Activated effector memory CD4-positive, alpha-beta T cell treated with Interleukin-2 at 50 U/mL for 16 hours (primary cell): ENCODE measurements at regions not wholly inside any gene's neighbourhood (a gene's known extent, or its start where the extent isn't known, plus 50 kb on each side); places are given as distances from the start of the nearest gene placed in this dataset.

Experiments used
- DNase-seq: peaks from one replicate; pipeline ENCODE4 v3.0.0-alpha.2; 2020

DNA sequence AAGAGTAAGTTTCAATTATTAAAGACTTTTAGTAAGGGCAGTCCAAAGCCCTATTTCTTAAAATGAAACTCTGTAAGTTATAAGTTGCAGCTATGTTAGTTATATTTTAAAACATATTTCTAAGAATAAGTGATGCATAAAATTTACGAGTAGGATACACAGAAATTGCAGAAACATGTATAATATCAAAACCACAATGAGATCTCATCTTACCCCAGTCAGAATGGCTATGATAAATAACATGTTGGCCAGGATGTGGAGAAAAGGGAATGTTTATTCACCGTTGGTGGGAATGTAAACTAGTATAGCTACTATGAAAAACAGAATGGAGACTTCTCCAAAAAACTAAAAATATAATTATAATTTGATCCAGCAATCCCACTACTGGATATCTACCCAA is 201.2 kb downstream of the CBLN2 start:
- no peak for DNase-seq

DNA sequence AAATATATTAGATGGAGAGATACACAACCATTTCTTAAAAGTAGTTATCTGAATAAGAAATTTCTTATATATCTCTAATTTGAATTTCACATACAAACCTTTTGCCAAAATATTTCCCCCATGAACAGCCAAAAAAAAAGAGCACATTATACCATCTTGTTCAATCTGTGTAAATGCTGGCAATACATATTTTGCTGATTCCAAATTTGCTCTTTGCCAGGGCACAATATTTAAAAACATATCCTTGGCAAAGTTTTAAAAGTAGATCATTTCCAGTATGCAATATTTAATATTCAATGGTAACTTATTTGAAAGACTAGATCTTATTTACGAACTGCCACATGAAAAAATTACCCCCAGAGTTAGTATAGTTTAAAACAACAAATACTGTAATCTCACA is 204.2 kb downstream of the CBLN2 start:
- no peak for DNase-seq

DNA sequence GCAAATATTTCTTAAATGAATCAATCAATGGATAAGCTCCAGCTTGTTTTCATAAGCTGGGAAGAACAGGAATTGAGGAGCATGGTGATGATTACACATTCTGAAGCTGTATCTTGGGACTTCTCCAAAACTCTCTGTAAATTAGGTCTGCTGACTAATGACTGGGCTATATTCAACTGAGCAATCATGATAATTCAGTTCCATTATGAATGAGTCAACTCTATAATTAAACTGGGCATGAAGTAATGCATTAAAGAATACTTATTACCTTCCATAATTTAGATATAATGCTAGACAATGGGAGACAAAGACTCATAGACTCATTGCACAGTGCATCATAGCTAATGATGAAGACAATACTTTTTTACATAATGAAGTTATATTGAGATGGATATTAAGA is 207.4 kb downstream of the CBLN2 start:
- DNase-seq: no peak

DNA sequence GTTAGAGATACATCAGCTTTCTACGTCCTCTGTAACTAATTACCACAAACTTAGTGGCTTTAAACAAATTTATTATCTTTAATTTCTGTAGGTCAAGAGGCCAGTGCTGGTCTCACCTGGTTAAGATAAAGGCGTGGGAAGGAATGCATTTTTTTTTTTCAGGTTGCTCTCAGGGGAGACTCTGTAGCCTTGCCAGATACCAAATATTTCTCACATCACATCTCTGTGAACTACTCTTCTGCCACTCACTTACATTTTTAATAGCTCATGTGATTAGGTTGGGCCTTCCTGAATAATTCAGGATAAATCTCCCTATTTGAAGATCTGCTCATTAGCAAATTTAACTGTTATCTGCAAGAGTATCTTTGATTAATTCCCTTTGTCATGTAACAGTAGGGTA is 214.6 kb downstream of the CBLN2 start:
- DNase-seq: no peak

DNA sequence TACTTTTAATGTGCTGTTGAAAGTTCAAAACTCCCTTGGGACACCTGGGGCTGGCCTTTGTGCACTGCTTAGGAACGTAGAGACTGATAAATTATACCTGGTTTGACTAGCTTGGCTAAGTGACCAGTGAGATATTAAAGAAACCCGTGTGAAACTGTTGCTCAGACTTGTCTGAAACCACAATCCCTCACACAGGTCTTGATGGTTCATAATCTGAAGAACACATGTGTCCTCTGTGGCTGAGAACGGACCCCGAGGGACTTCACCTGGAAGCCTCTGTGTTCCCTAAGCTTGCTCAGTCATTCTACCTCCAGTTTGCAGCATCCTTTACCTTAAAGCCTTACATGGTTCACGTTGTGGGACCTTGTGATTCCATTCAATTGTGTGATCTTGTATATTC is 218.8 kb downstream of the CBLN2 start:
- DNase-seq: no peak

DNA sequence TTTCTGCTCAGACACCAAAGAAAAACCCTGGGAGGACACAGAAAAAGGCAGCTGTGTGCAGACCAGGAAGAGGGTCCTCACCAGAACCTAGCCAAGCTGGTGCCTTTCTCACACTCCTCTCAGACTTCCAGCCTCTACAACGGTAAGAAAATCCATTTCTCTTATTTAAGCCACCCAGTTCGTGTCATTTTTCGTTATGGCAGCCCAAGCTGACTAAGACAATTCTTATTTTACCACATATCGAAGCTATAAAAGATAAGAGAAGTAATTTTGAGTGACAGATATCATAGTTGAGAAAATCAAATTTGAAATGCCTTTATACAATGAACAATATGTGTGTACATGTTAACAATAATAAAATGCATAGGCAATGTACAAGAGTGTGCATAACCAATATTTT is 219.5 kb downstream of the CBLN2 start:
- no peak for DNase-seq

DNA sequence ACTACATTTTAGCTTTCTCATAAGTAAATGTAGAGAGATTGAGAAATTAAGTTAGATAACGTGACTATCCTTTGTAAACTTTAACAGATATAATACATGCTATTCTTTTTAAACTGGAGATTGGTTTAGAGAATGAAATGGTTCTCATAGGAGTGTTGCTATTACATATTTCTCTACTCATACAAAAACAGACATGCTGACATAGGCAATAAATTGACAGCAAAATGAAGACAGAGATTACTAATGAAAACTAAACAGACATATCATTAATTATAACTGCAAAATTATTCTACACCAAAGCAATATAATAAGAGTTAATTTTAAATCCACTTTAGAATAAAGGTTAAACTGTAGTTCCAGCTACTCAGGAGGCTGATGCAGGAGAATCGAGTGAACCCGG is 227.6 kb downstream of the CBLN2 start:
- DNase-seq: no peak

DNA sequence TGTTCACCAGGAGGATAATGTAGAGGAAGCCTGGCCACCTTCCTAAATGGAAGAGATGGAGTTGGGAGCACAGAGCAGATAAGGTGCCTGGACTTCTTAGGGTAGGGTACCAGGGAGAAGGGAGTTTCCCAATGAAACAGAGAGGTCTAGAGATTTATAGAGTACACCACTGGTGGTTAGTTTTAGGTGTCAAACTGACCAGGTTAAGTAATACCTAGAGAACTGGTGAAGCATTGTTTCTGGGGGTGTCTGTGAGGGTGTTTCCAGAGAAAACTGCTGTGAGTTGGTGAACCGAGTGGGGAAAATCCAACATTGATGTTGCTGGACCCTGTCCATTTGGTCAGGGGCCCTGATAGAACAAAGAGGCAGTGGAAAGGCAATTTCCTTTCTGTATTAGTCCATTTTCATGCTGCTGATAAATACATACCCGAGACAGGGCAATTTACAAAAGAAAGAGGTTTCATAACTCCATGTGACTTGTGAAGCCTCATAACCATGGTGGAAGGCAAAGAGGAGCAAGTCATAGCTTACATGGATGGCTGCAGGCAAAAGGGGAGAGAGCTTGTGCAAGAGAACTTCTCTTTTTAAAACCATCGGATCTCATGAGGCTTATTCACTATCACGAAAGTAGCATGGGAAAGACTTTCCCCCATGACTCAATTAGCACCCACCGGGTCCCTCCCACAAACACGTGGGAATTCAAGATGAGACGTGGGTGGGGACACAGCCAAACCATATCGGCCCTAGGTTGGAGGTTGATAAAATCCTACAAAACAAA is 260.8 kb downstream of the CBLN2 start:
- no peak for DNase-seq

DNA sequence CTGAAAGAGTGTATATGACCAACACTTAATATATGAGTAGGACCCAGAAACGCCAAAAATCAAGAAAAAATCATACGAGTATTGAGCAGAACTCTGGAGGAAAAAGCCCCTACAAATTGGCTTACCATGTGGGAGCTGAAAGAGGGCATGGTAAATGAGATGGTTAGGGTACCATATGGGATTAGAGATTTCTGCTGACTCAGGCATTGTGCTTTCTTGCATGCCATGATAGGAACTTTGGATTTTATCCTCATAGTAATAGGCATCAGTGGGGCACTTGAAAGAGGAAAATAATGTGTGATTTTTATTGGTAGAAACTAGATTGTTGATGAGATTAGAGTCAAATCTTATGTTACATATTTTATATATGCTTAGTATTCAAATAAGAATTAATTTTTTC is 271.1 kb downstream of the CBLN2 start:
- no peak for DNase-seq

DNA sequence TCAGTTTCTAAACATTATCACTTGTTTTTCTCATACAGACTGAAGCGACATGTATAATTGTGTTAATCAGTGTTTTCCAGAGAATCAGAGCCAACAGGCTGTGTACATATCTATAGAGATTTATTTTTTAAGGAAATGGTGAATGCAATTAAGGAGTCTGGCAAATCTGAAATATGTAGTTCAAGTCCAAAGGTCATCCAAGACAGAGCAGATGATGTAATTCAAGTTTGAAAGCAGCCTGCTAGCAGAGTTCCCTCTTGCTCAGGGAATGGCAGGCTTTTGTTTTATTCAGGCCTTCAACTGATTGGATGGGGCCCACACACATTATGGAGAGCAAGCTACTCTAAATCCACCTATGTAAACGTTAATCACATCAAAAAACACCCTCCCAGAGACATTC is 282.6 kb downstream of the CBLN2 start:
- DNase-seq: no peak

DNA sequence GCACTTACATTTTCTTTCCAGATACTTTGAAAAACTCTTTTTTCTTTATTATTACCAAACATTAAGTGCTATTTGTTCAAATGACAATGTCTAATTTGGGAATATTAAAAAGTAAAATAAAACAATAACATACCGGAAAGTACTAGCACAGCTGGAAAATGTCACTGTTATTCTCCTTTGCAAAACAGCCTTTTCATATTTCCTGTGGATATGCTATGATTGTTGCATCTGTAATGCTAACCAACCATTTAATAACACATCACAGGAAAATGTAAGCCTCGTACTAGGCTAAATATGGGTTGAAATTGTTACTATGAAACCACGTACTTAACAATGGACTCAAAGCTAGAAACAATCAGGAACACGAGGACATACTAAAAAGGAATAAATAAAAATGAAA is 298.1 kb downstream of the CBLN2 start:
- DNase-seq: no peak

DNA sequence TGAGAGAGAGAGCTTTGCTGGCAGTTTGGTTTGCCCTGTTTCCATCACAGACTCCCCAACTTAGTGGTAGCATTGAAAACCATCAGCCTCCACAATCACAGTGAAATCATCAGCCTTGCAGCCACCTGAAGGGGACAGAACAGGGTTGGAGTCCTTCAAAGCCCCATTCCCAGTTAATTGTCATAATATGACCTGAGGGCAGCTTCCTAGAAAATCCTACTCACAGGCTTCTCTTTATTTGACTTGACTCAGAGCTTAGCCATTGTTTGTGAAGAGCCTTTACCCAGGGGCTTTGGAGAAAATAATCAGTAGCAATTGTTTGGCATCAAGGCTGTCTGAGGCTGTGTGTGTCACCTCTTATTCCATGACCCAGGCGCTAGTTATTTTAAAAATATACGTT is 308.7 kb downstream of the CBLN2 start:
- no peak for DNase-seq

DNA sequence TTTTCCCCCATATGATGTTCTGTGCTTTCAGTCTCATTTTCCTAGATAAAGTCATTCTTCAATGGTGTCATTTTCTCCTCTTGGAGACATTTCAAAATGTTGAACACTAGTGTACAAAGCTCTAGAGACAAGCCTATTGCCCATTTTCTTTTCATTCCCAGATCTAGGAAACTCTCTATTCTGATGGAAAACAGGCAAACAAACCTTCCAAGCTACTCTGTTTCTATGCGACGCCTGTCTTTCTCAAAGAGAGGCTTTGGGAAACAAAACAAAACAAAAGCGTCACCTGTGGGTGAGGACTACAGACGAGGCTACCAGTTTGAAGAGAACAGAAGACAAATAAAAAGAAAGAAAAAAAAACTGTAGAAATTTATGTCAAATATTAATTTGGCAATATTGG is 311.0 kb downstream of the CBLN2 start:
- no peak for DNase-seq

DNA sequence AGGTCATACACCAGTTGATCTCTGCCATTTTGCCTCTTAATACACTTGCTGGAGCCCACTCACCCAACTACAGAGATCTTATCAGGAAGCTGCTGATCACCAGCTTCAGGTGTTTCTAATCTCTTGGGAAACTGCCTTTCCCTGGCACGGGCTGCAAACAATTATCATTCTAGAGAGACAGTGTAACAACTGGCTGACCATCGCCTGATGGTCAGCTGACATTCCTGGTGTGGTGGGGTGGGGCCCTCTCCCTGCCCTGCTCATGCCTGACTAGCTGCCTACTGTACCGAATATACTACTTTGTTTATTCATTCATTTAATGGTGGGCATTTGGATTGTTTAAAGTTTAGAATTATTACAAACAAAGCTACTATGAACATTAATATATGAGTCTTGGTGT is 311.5 kb downstream of the CBLN2 start:
- DNase-seq: no peak

DNA sequence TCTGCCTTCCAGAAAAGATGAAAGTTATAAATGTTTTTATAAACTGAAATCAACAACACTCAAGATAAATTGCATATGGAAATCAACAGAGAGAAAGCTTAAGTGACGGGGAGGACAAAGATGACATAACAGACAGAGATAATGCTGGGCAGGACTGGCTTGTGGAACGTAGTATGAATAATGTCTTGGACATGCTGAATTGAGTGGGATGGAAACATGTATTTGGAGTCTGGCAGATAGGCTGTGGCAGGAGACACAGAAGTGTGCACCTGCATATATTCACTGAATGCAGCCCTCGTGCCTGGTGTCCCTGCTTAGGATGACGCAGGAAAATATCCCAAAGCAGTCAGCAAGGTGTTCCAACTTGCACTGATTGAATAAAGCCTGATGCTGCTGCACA is 318.2 kb downstream of the CBLN2 start:
- DNase-seq: no peak

DNA sequence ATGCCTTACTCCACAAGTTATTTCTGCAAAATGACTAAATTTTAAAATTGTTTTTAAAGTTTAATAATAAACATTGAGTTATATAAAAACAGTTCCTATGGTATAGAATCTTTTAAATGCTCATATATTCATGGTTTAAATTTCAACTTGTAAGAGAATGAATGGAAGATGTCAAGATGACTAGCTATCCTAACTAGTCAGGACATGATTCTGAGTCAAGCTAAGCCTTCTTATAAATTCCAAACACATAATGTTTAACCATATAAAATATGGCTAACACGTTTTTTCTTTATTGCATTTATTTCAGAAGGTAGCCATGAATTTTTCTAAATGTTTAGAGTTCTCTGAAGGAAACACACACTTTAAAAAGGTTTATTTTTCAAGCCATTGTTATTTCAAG is 320.4 kb downstream of the CBLN2 start:
- DNase-seq: no peak

DNA sequence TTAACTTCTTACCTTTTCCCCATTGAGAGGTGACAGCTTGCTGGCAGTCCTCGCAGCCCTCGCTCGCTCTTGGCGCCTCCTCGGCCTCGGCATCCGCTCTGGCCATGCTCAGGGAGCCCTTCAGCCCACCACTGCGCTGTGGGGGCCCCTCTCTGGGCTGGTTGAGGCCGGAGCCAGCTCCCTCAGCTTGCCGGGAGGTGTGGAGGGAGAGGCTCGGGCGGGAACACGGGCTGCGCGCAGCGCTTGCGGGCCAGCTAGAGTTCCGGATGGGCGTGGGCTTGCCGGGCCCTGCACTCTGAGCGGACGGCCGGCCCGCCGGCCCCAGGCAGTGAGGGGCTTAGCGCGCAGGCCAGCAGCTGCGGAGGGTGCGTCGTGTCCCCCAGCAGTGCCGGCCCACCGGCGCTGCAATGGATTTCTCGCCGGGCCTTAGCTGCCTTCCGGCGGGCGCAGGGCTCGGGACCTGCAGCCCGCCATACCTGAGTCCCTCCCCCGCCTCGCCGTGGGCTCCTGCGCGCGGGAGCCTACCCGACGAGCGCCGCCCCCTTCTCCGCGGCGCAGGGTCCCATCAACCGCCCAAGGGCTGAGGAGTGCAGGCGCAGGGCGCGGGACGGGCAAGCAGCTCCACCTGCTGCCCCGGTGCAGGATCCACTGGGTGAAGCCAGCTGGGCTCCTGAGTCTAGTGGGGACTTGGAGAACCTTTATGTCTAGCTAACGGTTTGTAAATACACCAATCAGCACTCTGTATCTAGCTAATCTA is 335.0 kb downstream of the CBLN2 start:
- DNase-seq: no peak

DNA sequence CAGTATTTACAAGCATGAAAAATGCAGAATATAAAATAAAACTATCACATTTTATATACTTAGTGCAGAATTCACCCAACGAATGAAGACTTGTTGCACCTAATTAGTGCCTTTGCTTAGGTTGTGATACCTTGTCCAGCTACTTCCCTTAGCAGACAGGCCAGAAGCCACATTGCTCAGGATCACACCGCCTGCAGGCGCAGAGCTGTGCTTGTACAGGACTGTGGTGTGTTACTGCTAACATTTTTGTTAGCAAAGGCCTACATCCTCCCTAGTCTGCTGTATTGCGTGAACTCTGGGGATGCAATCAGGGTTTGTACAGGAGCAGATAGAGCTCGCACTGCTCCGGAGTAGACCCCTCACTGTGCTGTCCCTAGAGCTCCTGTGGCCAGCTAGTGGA is 336.9 kb downstream of the CBLN2 start:
- DNase-seq: no peak

DNA sequence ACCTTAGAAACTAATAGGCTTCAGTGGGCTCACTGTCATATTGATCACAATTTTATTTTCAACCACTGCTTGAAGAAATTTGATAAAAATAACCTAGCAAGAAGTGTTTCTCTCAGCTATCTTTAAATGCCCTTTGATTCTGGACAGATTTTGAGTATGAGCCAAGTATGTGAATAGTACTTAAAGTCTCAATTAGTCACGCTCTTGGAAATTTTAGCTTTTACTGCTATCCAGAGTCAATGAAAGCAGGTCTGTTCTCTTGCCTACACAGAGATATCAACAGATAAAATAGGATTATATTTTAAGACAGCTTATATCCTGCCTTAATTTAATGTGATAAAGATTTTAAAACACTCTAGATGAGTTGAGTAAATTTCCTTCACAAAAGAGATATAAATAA is 337.3 kb downstream of the CBLN2 start:
- no peak for DNase-seq

DNA sequence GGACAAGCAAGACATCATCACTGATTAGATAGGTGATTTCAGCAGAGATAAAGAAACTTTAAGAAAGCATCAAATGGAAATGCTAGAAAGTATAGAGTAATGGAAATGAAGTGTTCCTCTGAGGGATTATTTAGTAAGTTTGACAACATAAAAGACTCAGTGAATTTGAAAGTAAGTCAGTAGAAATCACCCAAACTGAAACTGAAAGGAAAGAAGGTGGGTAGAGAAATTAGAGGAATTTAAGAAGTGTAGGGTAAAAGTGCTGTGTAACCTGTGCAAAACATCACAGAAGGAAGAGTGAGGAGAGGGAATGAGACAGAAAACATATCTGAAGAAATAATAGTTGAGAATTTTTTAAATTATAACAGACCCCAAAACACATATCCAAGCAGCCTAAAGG is 343.1 kb downstream of the CBLN2 start:
- no peak for DNase-seq

DNA sequence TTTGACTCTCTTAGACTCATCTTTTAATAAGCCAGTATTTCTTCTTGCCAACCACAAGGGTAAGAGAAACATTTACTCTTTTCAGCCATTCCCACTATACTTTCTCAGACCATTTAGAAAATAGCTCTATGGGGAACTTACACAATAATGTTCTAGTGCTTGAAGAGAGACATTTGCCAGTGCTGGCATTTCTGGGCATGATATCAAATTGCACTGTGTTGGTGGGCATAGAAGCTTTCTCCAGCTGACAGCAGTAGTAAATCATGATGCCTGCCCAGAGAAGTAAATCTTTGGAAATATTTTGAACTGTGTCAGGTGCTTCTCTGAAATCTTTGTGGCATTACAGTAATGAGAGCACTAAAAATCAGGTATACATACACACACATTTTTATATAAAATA is 346.6 kb downstream of the CBLN2 start:
- DNase-seq: no peak

DNA sequence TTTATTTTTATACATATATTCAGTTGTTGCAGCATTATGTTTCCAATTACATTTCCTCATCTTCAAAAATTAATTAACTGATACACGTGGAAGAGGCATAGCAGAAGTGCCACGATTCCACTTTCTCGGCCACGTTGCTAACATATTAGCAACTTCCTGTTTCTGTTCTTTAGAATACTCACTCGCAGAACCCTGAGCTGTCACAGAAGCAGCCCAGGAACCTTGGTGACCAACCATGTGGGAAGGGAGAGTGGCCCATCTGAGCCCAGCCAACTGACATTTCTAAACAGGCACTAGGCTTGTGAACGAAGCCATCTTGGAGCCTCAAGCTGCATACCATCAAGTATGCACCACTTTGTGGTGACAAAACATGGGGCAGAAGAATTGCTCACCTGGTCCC is 350.1 kb downstream of the CBLN2 start:
- no peak for DNase-seq

DNA sequence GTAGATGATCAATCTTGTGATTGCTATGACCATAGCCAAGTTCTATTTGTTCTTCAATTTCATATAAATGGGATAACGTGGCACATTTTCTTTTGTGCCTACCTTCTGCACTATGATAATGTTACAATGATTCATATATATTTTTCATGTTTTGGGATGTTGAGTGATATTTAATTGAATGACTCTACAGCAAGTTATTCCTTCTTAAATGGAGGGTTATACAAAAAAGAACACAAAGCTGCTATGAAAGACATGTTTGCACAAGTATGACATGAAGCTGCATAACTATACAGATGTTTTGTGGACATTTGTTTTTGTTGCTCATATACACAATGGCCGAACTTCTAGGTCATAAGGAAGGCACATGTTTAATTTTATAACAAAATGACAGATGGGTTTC is 356.2 kb downstream of the CBLN2 start:
- DNase-seq: no peak

DNA sequence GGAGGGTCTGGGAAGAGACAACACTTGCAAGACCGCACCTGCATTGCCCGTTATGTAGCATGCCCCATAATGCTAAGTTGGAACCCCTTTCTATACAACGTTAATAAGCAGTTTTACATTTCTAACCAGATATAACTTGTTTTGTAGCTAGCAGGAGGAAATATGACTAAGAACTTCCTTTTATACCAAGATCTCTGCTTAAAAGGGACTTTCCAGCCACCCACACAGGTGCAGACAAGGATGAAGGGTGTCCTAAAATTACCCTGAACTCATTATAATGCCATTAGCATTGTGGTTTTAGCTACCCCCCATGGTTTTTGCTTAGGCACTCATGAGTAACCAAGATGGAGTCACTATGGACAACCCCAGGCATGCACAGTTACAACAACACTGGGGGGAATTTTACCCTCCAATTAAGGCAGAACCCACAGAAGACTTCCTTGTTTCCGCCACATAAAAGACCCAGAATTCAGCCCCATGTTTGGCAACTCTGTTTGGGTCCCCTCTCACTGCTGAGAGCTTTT is 362.8 kb downstream of the CBLN2 start:
- no peak for DNase-seq

DNA sequence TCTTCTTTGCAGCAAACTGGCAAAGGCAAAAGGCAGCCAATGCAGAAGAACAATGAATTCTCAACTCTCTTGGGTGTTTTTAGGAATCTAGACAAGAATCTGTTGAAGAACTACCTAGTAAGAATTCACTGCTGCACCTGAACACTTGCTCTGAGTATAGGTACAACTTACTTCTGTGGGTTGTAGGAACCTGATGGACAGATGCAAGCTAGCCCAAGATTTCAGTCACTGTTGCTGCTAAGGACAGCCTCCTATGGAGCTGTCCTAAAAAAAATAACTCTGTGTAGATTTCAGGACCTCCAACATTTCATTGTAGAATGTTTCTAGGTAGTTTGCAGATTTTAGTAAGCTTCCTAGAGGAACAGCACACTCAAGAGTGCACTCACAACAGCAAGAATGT is 363.5 kb downstream of the CBLN2 start:
- DNase-seq: no peak
